HEK293 (cell line): ENCODE measurements at regions not wholly inside any gene's neighbourhood (a gene's known extent, or its start where the extent isn't known, plus 50 kb on each side); places are given as distances from the start of the nearest gene placed in this dataset.

Experiments
- CTCF ChIA-PET: fragments of 350-600 bp; formaldehyde crosslinking; extraction: SDS; loops from one replicate; lab custom pipeline; 2021; ENCODE audit warnings: antibody characterized with exemption; lab: Yijun Ruan, JAX
- POLR2A ChIA-PET: fragments of 300-600 bp; formaldehyde crosslinking; extraction: SDS; loops from one replicate; lab custom pipeline; 2020; ENCODE audit warnings: antibody characterized with exemption, inconsistent platforms; lab: Yijun Ruan, JAX
- H3K27ac ChIP-seq: fragments of 200-500 bp; sonication (Bioruptor generic); 2 replicates; pipeline ENCODE4 v1.5.1; 2014; ENCODE audit warnings: low read depth, low read length, control low read depth, inconsistent platforms; ENCODE audit errors: extremely low read depth
- H3K36me3 ChIP-seq, 2 experiments: fragments of 200-500 bp in 1 of 2; sonication (Bioruptor generic) in 1 of 2; 1 replicate in 1 of 2; 2 replicates in 1 of 2; pipeline ENCODE4 v1.5.1; 2014 to 2017; ENCODE audit warnings: inconsistent platforms in 2 of 2, low read length in 2 of 2; ENCODE audit not compliant: control insufficient read depth in 2 of 2, insufficient read depth in 1 of 2
- H3K4me1 ChIP-seq: fragments of 200-500 bp; sonication (Bioruptor generic); 2 replicates; pipeline ENCODE4 v1.5.1; 2014; ENCODE audit warnings: mild to moderate bottlenecking, low read length, inconsistent platforms; ENCODE audit not compliant: control insufficient read depth, insufficient read depth
- H3K4me3 ChIP-seq: 2 replicates; pipeline ENCODE4 v1.5.1; 2011; ENCODE audit warnings: low read depth, mild to moderate bottlenecking, control low read depth, low read length, moderate library complexity
- H3K9me3 ChIP-seq: fragments of 200-500 bp; sonication (Bioruptor generic); 2 replicates; pipeline ENCODE4 v1.5.1; 2014; ENCODE audit warnings: low read depth, low read length, inconsistent platforms; ENCODE audit not compliant: control insufficient read depth, insufficient read depth
- BCL11B ChIP-seq: fragments of 450-650 bp; formaldehyde crosslinking; IDR thresholded peaks from 2 replicates; pipeline ENCODE4 v1.5.1; 2016; ENCODE audit warnings: low read depth, missing biosample characterization, missing genetic modification characterization
- FEZF1 ChIP-seq: fragments of 450-650 bp; formaldehyde crosslinking; IDR thresholded peaks from 2 replicates; pipeline ENCODE4 v1.5.1; 2016; ENCODE audit warnings: missing biosample characterization, missing genetic modification characterization
- KLF1 ChIP-seq: fragments of 450-650 bp; formaldehyde crosslinking; IDR thresholded peaks from 2 replicates; pipeline ENCODE4 v1.5.1; 2016; ENCODE audit warnings: missing biosample characterization, missing genetic modification characterization
- KLF16 ChIP-seq: fragments of 450-650 bp; formaldehyde crosslinking; IDR thresholded peaks from 2 replicates; pipeline ENCODE4 v1.5.1; 2017; ENCODE audit warnings: missing biosample characterization, missing genetic modification characterization
- OVOL3 ChIP-seq: fragments of 450-650 bp; formaldehyde crosslinking; IDR thresholded peaks from 2 replicates; pipeline ENCODE4 v1.5.1; 2016; ENCODE audit warnings: missing biosample characterization, missing genetic modification characterization
- PRDM10 ChIP-seq: fragments of 450-650 bp; formaldehyde crosslinking; IDR thresholded peaks from 2 replicates; pipeline ENCODE4 v1.5.1; 2016; ENCODE audit warnings: missing biosample characterization, missing genetic modification characterization
- RBAK ChIP-seq: fragments of 450-650 bp; formaldehyde crosslinking; IDR thresholded peaks from 2 replicates; pipeline ENCODE4 v1.5.1; 2016; ENCODE audit warnings: missing biosample characterization, missing genetic modification characterization
- ZBTB20 ChIP-seq: fragments of 450-650 bp; formaldehyde crosslinking; IDR thresholded peaks from 2 replicates; pipeline ENCODE4 v1.5.1; 2016; ENCODE audit warnings: missing biosample characterization, missing genetic modification characterization
- ZBTB26 ChIP-seq: fragments of 450-650 bp; formaldehyde crosslinking; optimal IDR thresholded peaks from 2 replicates; pipeline ENCODE3; 2016; ENCODE audit warnings: missing biosample characterization, mild to moderate bottlenecking, missing genetic modification characterization
- ZBTB8A ChIP-seq: fragments of 450-650 bp; formaldehyde crosslinking; IDR thresholded peaks from 2 replicates; pipeline ENCODE4 v1.5.1; 2016; ENCODE audit warnings: missing biosample characterization, missing genetic modification characterization
- ZNF19 ChIP-seq: fragments of 450-650 bp; formaldehyde crosslinking; IDR thresholded peaks from 2 replicates; pipeline ENCODE4; 2016; ENCODE audit warnings: missing biosample characterization, missing genetic modification characterization, low read depth
- ZNF223 ChIP-seq: fragments of 450-650 bp; formaldehyde crosslinking; IDR thresholded peaks from 2 replicates; pipeline ENCODE4 v1.5.1; 2016; ENCODE audit warnings: missing biosample characterization, missing genetic modification characterization
- ZNF354C ChIP-seq: fragments of 450-650 bp; formaldehyde crosslinking; IDR thresholded peaks from 2 replicates; pipeline ENCODE4 v1.5.1; 2016; ENCODE audit warnings: missing biosample characterization, missing genetic modification characterization, low read depth, borderline replicate concordance
- ZNF510 ChIP-seq: fragments of 450-650 bp; formaldehyde crosslinking; IDR thresholded peaks from 2 replicates; pipeline ENCODE4 v1.5.1; 2018; ENCODE audit warnings: mild to moderate bottlenecking, missing genetic modification characterization, missing biosample characterization; ENCODE audit not compliant: insufficient replicate concordance
- ZNF530 ChIP-seq: fragments of 450-650 bp; formaldehyde crosslinking; IDR thresholded peaks from 2 replicates; pipeline ENCODE4 v1.5.1; 2016; ENCODE audit warnings: low read depth, missing biosample characterization, missing genetic modification characterization
- ZNF626 ChIP-seq: fragments of 450-650 bp; sonication (Bioruptor Pico); formaldehyde crosslinking; IDR thresholded peaks from 2 replicates; pipeline ENCODE4 v1.5.1; 2018; ENCODE audit warnings: missing biosample characterization, missing genetic modification characterization, inconsistent platforms
- ZNF654 ChIP-seq: fragments of 450-650 bp; formaldehyde crosslinking; IDR thresholded peaks from 2 replicates; pipeline ENCODE4 v1.5.1; 2016; ENCODE audit warnings: low read depth, missing biosample characterization, missing genetic modification characterization
- ZNF677 ChIP-seq: fragments of 450-650 bp; IDR thresholded peaks from 2 replicates; pipeline ENCODE4 v1.5.0; 2018; ENCODE audit warnings: missing biosample characterization, mild to moderate bottlenecking, missing genetic modification characterization, moderate library complexity
- ZNF701 ChIP-seq: fragments of 450-650 bp; formaldehyde crosslinking; IDR thresholded peaks from 2 replicates; pipeline ENCODE4 v1.5.1; 2016; ENCODE audit warnings: missing biosample characterization, missing genetic modification characterization
- ZNF704 ChIP-seq: fragments of 450-650 bp; formaldehyde crosslinking; IDR thresholded peaks from 2 replicates; pipeline ENCODE4 v1.5.1; 2016; ENCODE audit warnings: missing biosample characterization, missing genetic modification characterization
- ZNF830 ChIP-seq: fragments of 450-650 bp; IDR thresholded peaks from 2 replicates; pipeline ENCODE4 v1.5.0; 2018; ENCODE audit warnings: missing biosample characterization, missing genetic modification characterization, low read depth, mild to moderate bottlenecking, moderate library complexity
- ZSCAN30 ChIP-seq: fragments of 450-650 bp; IDR thresholded peaks from 2 replicates; pipeline ENCODE4 v1.5.1; 2018; ENCODE audit warnings: missing biosample characterization, mild to moderate bottlenecking, missing genetic modification characterization, moderate library complexity

GRCh38 chr3:59133311-59133710, 83.5 kb upstream of the CFAP20DC start:
- H3K4me1 ChIP-seq: no peaks in the 10 kb centered on the region
- TF ChIP-seq ZNF704 (tag by site-specific recombination) (no peak), ZNF19 (tag by site-specific recombination) (no peak), ZNF654 (tag by site-specific recombination) (no peak)
- H3K36me3 ChIP-seq: no peaks in the 10 kb centered on the region
- H3K9me3 ChIP-seq: no peaks in the 10 kb centered on the region
- H3K4me3 ChIP-seq: no peak overlapping the region
- POLR2A ChIA-PET: no interaction called here
- no peak overlapping the region for H3K27ac ChIP-seq
- CTCF ChIA-PET: no interaction called here

GRCh38 chr3:59131016-59131766, 81.4 kb upstream of the CFAP20DC start:
- Histone ChIP-seq H3K4me1 (peaks cover 2% of the 10 kb centered on the region; the same call in 1 of the 2 replicates), H3K9me3 (no peaks in the 10 kb centered on the region), H3K4me3 (no peak overlapping the region), H3K27ac (no peak overlapping the region), H3K36me3 (no peaks in the 10 kb centered on the region)
- ChIA-PET CTCF (interaction anchor here (0.7 kb wide), 1 partner anchor 74 kb away, joined by 4 read pairs; no protein-coding TSS in a partner anchor), POLR2A (no interaction called here)
- TF ChIP-seq OVOL3 (tag by site-specific recombination) (no peak), ZNF626 (tag by site-specific recombination) (no peak), ZNF701 (tag by site-specific recombination) (no peak), ZNF830 (no peak), ZNF354C (no peak), ZBTB26 (tag by site-specific recombination) (no peak), ZBTB20 (tag by site-specific recombination) (no peak), BCL11B (no peak), ZNF510 (tag by site-specific recombination) (no peak), FEZF1 (tag by site-specific recombination) (no peak), KLF1 (tag by site-specific recombination) (no peak), RBAK (tag by site-specific recombination) (no peak), KLF16 (tag by site-specific recombination) (no peak), ZNF530 (tag by site-specific recombination) (no peak), ZBTB8A (tag by site-specific recombination) (no peak), PRDM10 (tag by site-specific recombination) (no peak), ZNF677 (tag by site-specific recombination) (no peak), ZSCAN30 (no peak), ZNF223 (tag by site-specific recombination) (no peak)
